WTC11 (cell line): ENCODE measurements at regions not wholly inside any gene's neighbourhood (a gene's known extent, or its start where the extent isn't known, plus 50 kb on each side); places are given as distances from the start of the nearest gene placed in this dataset.
A peak's percentile ranks its signal among the peaks of the same experiment; 100 is the strongest.

ENCODE experiments used
- ATAC-seq: fragments of 200-7000 bp; cut with Tn5 transposase; 2 replicates; pipeline ENCODE4 v1.10.0; 2021; ENCODE audit warnings: mild to moderate bottlenecking, moderate library complexity
- CTCF ChIA-PET: fragments of 300-600 bp; sonication (Branson Sonifier 250); formaldehyde crosslinking; loops from one replicate; lab custom pipeline; 2021; ENCODE audit warnings: antibody characterized with exemption; lab: Charles Lee
- POLR2A ChIA-PET: fragments of 350-600 bp; sonication (Branson Sonifier 250); formaldehyde crosslinking; loops from one replicate; lab custom pipeline; 2021; ENCODE audit warnings: antibody characterized with exemption; lab: Charles Lee
- DNase-seq: peaks from one replicate; pipeline ENCODE4 v3.0.0; 2021; ENCODE audit warnings: low spot score
- H3K27ac Mint-ChIP-seq: 2 replicates; pipeline ENCODE4 v1.8.0; 2021; ENCODE audit warnings: mixed read lengths
- H3K27me3 Mint-ChIP-seq: 2 replicates; pipeline ENCODE4 v1.8.0; 2021; ENCODE audit warnings: low read depth, mild to moderate bottlenecking, moderate library complexity, mixed read lengths
- H3K36me3 Mint-ChIP-seq: 2 replicates; pipeline ENCODE4 v1.8.0; 2021; ENCODE audit warnings: mixed read lengths
- H3K4me1 Mint-ChIP-seq: 2 replicates; pipeline ENCODE4 v1.8.0; 2022; ENCODE audit warnings: mixed read lengths
- H3K4me3 Mint-ChIP-seq: 2 replicates; pipeline ENCODE4 v1.8.0; 2021; ENCODE audit warnings: mild to moderate bottlenecking, moderate library complexity, mixed read lengths
- H3K9me3 Mint-ChIP-seq: 2 replicates; pipeline ENCODE4 v1.8.0; 2021; ENCODE audit warnings: mixed read lengths
- ATF6 ChIP-seq: sonication (generic); formaldehyde crosslinking; IDR thresholded peaks from 2 replicates; pipeline ENCODE4 v1.8.1; 2023; ENCODE audit warnings: mild to moderate bottlenecking, missing genetic modification reagents
- CDX4 ChIP-seq: fragments of 250-450 bp; sonication (Bioruptor Pico); IDR thresholded peaks from 2 replicates; pipeline ENCODE4 v1.9.0; 2021; ENCODE audit warnings: moderate library complexity, mild to moderate bottlenecking, inconsistent platforms, borderline replicate concordance
- CREM ChIP-seq: sonication (generic); formaldehyde crosslinking; IDR thresholded peaks from 2 replicates; pipeline ENCODE4 v1.8.1; 2022; ENCODE audit warnings: mild to moderate bottlenecking, missing genetic modification reagents, moderate library complexity
- FOXP1 ChIP-seq: sonication (generic); formaldehyde crosslinking; IDR thresholded peaks from 2 replicates; pipeline ENCODE4 v1.8.0; 2022; ENCODE audit warnings: missing genetic modification reagents, mild to moderate bottlenecking, moderate library complexity, borderline replicate concordance
- JAZF1 ChIP-seq: fragments of 250-450 bp; sonication (Bioruptor Pico); IDR thresholded peaks from 2 replicates; pipeline ENCODE4 v1.9.0; 2021; ENCODE audit warnings: moderate library complexity, mild to moderate bottlenecking, inconsistent platforms
- KAT7 ChIP-seq: sonication (generic); formaldehyde crosslinking; IDR thresholded peaks from 2 replicates; pipeline ENCODE4 v1.8.1; 2023; ENCODE audit warnings: missing genetic modification reagents, mild to moderate bottlenecking, borderline replicate concordance
- NFE2L1 ChIP-seq: sonication (generic); formaldehyde crosslinking; IDR thresholded peaks from 2 replicates; pipeline ENCODE4 v1.8.1; 2023; ENCODE audit warnings: missing genetic modification reagents
- NR2C2 ChIP-seq: sonication (generic); formaldehyde crosslinking; IDR thresholded peaks from 2 replicates; pipeline ENCODE4 v1.8.0; 2022; ENCODE audit warnings: mild to moderate bottlenecking, missing genetic modification reagents
- NR3C1 ChIP-seq: sonication (generic); formaldehyde crosslinking; conservative IDR thresholded peaks from 2 replicates; pipeline ENCODE4 v1.8.1; 2023; ENCODE audit warnings: low read depth, mild to moderate bottlenecking, missing genetic modification reagents
- PRDM15 ChIP-seq: sonication (generic); formaldehyde crosslinking; IDR thresholded peaks from 2 replicates; pipeline ENCODE4 v1.8.0; 2022; ENCODE audit warnings: missing genetic modification reagents
- SOX15 ChIP-seq: fragments of 250-450 bp; sonication (Bioruptor Pico); IDR thresholded peaks from 2 replicates; pipeline ENCODE4 v1.9.0; 2021; ENCODE audit warnings: mild to moderate bottlenecking
- SP1 ChIP-seq: sonication (generic); formaldehyde crosslinking; conservative IDR thresholded peaks from 2 replicates; pipeline ENCODE4 v1.8.1; 2022; ENCODE audit warnings: missing genetic modification reagents
- TEAD4 ChIP-seq: sonication (generic); formaldehyde crosslinking; IDR thresholded peaks from 2 replicates; pipeline ENCODE4 v1.8.0; 2022; ENCODE audit warnings: mild to moderate bottlenecking, missing genetic modification reagents
- USF1 ChIP-seq: sonication (generic); formaldehyde crosslinking; IDR thresholded peaks from 2 replicates; pipeline ENCODE4 v1.8.0; 2022; ENCODE audit warnings: mild to moderate bottlenecking, missing genetic modification reagents
- ZBTB21 ChIP-seq: sonication (generic); formaldehyde crosslinking; IDR thresholded peaks from 2 replicates; pipeline ENCODE4 v1.8.1; 2023; ENCODE audit warnings: mild to moderate bottlenecking, missing genetic modification reagents, borderline replicate concordance
- ZNF219 ChIP-seq: sonication (generic); formaldehyde crosslinking; IDR thresholded peaks from 2 replicates; pipeline ENCODE4 v1.8.0; 2023; ENCODE audit warnings: missing genetic modification reagents, mild to moderate bottlenecking, borderline replicate concordance
- ZNF232 ChIP-seq: sonication (generic); formaldehyde crosslinking; IDR thresholded peaks from 2 replicates; pipeline ENCODE4 v1.8.0; 2022; ENCODE audit warnings: mild to moderate bottlenecking, missing genetic modification reagents
- ZNF281 ChIP-seq: sonication (generic); formaldehyde crosslinking; IDR thresholded peaks from 2 replicates; pipeline ENCODE4 v1.8.0; 2023; ENCODE audit warnings: mild to moderate bottlenecking, missing genetic modification reagents
- ZNF423 ChIP-seq: fragments of 250-450 bp; sonication (Bioruptor Pico); IDR thresholded peaks from 2 replicates; pipeline ENCODE4 v2.1.2; 2022; ENCODE audit warnings: mild to moderate bottlenecking, moderate library complexity
- ZNF425 ChIP-seq: fragments of 250-450 bp; sonication (Bioruptor Pico); conservative IDR thresholded peaks from 2 replicates; pipeline ENCODE4 v1.9.0; 2021; ENCODE audit warnings: mild to moderate bottlenecking
- ZNF512 ChIP-seq: sonication (generic); formaldehyde crosslinking; IDR thresholded peaks from 2 replicates; pipeline ENCODE4 v1.8.1; 2022; ENCODE audit warnings: missing genetic modification reagents, borderline replicate concordance

- ChIA-PET POLR2A (no interaction called here), CTCF (no interaction called here)
- no peak overlapping the region for H3K27ac Mint-ChIP-seq
- DNase-seq (no peak), ATAC-seq (no peak)
- no peaks in the 10 kb centered on the region for H3K27me3 Mint-ChIP-seq
- H3K9me3 Mint-ChIP-seq = no peaks in the 10 kb centered on the region
- H3K4me3 Mint-ChIP-seq = no peak overlapping the region
- no peaks in the 10 kb centered on the region for H3K36me3 Mint-ChIP-seq
- TF ChIP-seq USF1 (CRISPR knock-in tag) (no peak), NFE2L1 (CRISPR knock-in tag) (no peak), PRDM15 (CRISPR knock-in tag) (no peak), FOXP1 (CRISPR knock-in tag) (no peak), CDX4 (CRISPR knock-in tag) (no peak), ATF6 (no peak), SOX15 (CRISPR knock-in tag) (no peak), ZNF512 (CRISPR knock-in tag) (no peak), NR2C2 (no peak), ZNF423 (no peak)
- peaks cover 16% of the 10 kb centered on the region for H3K4me1 Mint-ChIP-seq
These were observed 283.0 kb upstream of the PLXNA2 start for GRCh38 chr1:208527156-208527555.

GRCh38 chr1:208528578-208529240 lies 284.5 kb upstream of the PLXNA2 start:
- no peaks in the 10 kb centered on the region for H3K36me3 Mint-ChIP-seq
- POLR2A ChIA-PET = no interaction called here
- H3K9me3 Mint-ChIP-seq = no peaks in the 10 kb centered on the region
- no peak overlapping the region for H3K4me3 Mint-ChIP-seq
- CTCF ChIA-PET = interaction anchor here (1.2 to 1.3 kb wide), 2 partner anchors 20 to 52 kb away, joined by 3 to 5 read pairs; no protein-coding TSS in a partner anchor
- ATAC-seq (peak; percentile 39; the same call in 1 of the 2 replicates), DNase-seq (no peak)
- no peak overlapping the region for H3K27ac Mint-ChIP-seq
- H3K4me1 Mint-ChIP-seq = peaks cover 31% of the 10 kb centered on the region
- H3K27me3 Mint-ChIP-seq = no peaks in the 10 kb centered on the region
- no peak for TF ChIP-seq NR3C1 (CRISPR knock-in tag)
- TF ChIP-seq CREM = no peak
- TF ChIP-seq JAZF1 (CRISPR knock-in tag) = no peak
- no peak for TF ChIP-seq SP1 (CRISPR knock-in tag)
- TF ChIP-seq ZNF281 = no peak
- no peak for TF ChIP-seq ZBTB21 (CRISPR knock-in tag)
- TF ChIP-seq ZNF232 (CRISPR knock-in tag) = no peak
- no peak for TF ChIP-seq TEAD4 (CRISPR knock-in tag)
- no peak for TF ChIP-seq ZNF219 (CRISPR knock-in tag)
- no peak for TF ChIP-seq KAT7
- TF ChIP-seq ZNF425 (CRISPR knock-in tag) = no peak
